ENCODE measurements at regions not wholly inside any gene's neighbourhood (a gene's known extent, or its start where the extent isn't known, plus 50 kb on each side); places are given as distances from the start of the nearest gene placed in this dataset.

DNA sequence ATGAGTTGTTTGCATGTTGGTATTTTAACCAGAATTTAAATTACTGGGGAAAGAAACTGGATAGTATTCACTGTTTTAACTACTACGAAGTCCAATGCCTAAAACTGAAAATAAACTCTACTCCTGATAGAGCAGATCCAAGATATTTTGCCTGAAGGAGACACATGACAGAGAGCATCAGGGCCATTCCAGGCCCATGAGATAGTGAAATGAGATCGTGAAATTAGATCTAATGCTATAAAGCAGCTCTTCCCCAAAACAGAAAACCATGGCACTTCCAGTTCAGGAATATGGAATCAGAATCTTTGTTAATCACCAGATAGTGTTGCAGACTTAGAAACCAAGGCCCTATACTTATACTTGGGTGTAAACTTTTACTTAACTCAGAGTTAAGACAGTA is 124.3 kb upstream of the CACNA2D1 start:
- TF ChIP-seq, protein P1, sequence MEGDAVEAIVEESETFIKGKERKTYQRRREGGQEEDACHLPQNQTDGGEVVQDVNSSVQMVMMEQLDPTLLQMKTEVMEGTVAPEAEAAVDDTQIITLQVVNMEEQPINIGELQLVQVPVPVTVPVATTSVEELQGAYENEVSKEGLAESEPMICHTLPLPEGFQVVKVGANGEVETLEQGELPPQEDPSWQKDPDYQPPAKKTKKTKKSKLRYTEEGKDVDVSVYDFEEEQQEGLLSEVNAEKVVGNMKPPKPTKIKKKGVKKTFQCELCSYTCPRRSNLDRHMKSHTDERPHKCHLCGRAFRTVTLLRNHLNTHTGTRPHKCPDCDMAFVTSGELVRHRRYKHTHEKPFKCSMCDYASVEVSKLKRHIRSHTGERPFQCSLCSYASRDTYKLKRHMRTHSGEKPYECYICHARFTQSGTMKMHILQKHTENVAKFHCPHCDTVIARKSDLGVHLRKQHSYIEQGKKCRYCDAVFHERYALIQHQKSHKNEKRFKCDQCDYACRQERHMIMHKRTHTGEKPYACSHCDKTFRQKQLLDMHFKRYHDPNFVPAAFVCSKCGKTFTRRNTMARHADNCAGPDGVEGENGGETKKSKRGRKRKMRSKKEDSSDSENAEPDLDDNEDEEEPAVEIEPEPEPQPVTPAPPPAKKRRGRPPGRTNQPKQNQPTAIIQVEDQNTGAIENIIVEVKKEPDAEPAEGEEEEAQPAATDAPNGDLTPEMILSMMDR (IDR thresholded peaks at IDR 0.05), result no peak
- no peak for TF ChIP-seq EZH2 (IDR thresholded peaks at IDR 0.05; ENCODE audit: borderline replicate concordance, insufficient read depth, low read depth, low read length, poor library complexity, severe bottlenecking)

Measured in B cell (primary cell).